ENCODE measurements at regions not wholly inside any gene's neighbourhood (a gene's known extent, or its start where the extent isn't known, plus 50 kb on each side); places are given as distances from the start of the nearest gene placed in this dataset.

- H3K4me3 ChIP-seq (ENCODE audit: low read depth, low read length) = no peak overlapping the region
- POLR2A ChIA-PET = no interaction called here
- CTCF ChIA-PET = interaction anchor here (0.7 kb wide), 1 partner anchor 283 kb away, joined by 4 read pairs; no protein-coding TSS in a partner anchor
Measured at GRCh38 chr10:100684688-100685235, 60.6 kb upstream of the PAX2 start.

GRCh38 chr10:100685331-100685730 is 60.1 kb upstream of the PAX2 start:
- CTCF ChIA-PET = no interaction called here
- no peak for TF ChIP-seq ZNF580 (tag by site-specific recombination; IDR thresholded peaks at IDR 0.05)
- no peak for TF ChIP-seq ZNF48 (tag by site-specific recombination; IDR thresholded peaks at IDR 0.05)
- 0 out of 2 replicates have a peak, but pooled peaks have one; percentile 32 for TF ChIP-seq SP7 (tag by site-specific recombination; IDR thresholded peaks at IDR 0.05)
- TF ChIP-seq ZNF223 (tag by site-specific recombination; IDR thresholded peaks at IDR 0.05) = peak; percentile 25; the same call in 1 of the 2 replicates
- TF ChIP-seq HOXD13 (CRISPR knock-in tag; IDR thresholded peaks at IDR 0.05; ENCODE audit: borderline replicate concordance) = no peak
- Histone ChIP-seq H3K4me1 (ENCODE audit: control insufficient read depth, insufficient read depth, low read length) (0 out of 2 replicates have a peak, but pooled peaks cover 5% of the 10 kb centered on the region), H3K9me3 (ENCODE audit: control insufficient read depth, insufficient read depth, low read depth, low read length) (no peaks in the 10 kb centered on the region), H3K4me3 (ENCODE audit: low read depth, low read length) (no peak overlapping the region), H3K36me3 (ENCODE audit: control insufficient read depth in 2 of 2, insufficient read depth in 1 of 2, low read length in 2 of 2) (no peaks in the 10 kb centered on the region), H3K27ac (ENCODE audit: extremely low read depth, low read depth, low read length) (no peak overlapping the region)
- POLR2A ChIA-PET = no interaction called here

More at GRCh38 chr10:100684688-100685235, 60.6 kb upstream of the PAX2 start:
- TF ChIP-seq ZNF121 (tag by site-specific recombination; IDR thresholded peaks at IDR 0.05) (no peak), PRDM1 (tag by site-specific recombination; IDR thresholded peaks at IDR 0.05) (peak; percentile 95), ZNF366 (tag by site-specific recombination; conservative IDR thresholded peaks at IDR 0.05) (peak; percentile 56; the same call in 1 of the 2 replicates), ZNF645 (tag by site-specific recombination; IDR thresholded peaks at IDR 0.05) (0 out of 2 replicates have a peak, but pooled peaks have one; percentile 26)
- H3K36me3 ChIP-seq (ENCODE audit: control insufficient read depth in 2 of 2, insufficient read depth in 1 of 2, low read length in 2 of 2) = no peaks in the 10 kb centered on the region
- no peaks in the 10 kb centered on the region for H3K9me3 ChIP-seq (ENCODE audit: control insufficient read depth, insufficient read depth, low read depth, low read length)
- H3K27ac ChIP-seq (ENCODE audit: extremely low read depth, low read depth, low read length) = no peak overlapping the region
- 0 out of 2 replicates have a peak, but pooled peaks cover 5% of the 10 kb centered on the region for H3K4me1 ChIP-seq (ENCODE audit: control insufficient read depth, insufficient read depth, low read length)

GRCh38 chr10:100687143-100688003 is 58.0 kb upstream of the PAX2 start:
- H3K27ac ChIP-seq (ENCODE audit: extremely low read depth, low read depth, low read length) = no peak overlapping the region
- no peaks in the 10 kb centered on the region for H3K9me3 ChIP-seq (ENCODE audit: control insufficient read depth, insufficient read depth, low read depth, low read length)
- ChIA-PET CTCF (interaction anchor here (0.7 kb wide), 1 partner anchor 10 kb away, joined by 3 read pairs; no protein-coding TSS in a partner anchor), POLR2A (no interaction called here)
- no peaks in the 10 kb centered on the region for H3K36me3 ChIP-seq (ENCODE audit: control insufficient read depth in 2 of 2, insufficient read depth in 1 of 2, low read length in 2 of 2)
- no peak overlapping the region for H3K4me3 ChIP-seq (ENCODE audit: low read depth, low read length)
- 0 out of 2 replicates have a peak, but pooled peaks cover 2% of the 10 kb centered on the region for H3K4me1 ChIP-seq (ENCODE audit: control insufficient read depth, insufficient read depth, low read length)
- 0 out of 2 replicates have a peak, but pooled peaks have one; percentile 21 for TF ChIP-seq ZBTB11 (tag by site-specific recombination; conservative IDR thresholded peaks at IDR 0.05; ENCODE audit: low read depth)
- TF ChIP-seq ZNF510 (tag by site-specific recombination; IDR thresholded peaks at IDR 0.05; ENCODE audit: insufficient replicate concordance) = no peak
- no peak for TF ChIP-seq HOXC10 (CRISPR knock-in tag; IDR thresholded peaks at IDR 0.05)
- TF ChIP-seq INSM2 (tag by site-specific recombination; IDR thresholded peaks at IDR 0.05) = no peak
- no peak for TF ChIP-seq HOXA7 (CRISPR knock-in tag; IDR thresholded peaks at IDR 0.05; ENCODE audit: borderline replicate concordance)
- no peak for TF ChIP-seq ZNF10 (tag by site-specific recombination; IDR thresholded peaks at IDR 0.05)
- no peak for TF ChIP-seq REPIN1 (tag by site-specific recombination; IDR thresholded peaks at IDR 0.05; ENCODE audit: low read depth)
- TF ChIP-seq ZNF335 (tag by site-specific recombination; conservative IDR thresholded peaks at IDR 0.05) = peak; percentile 21

All from HEK293 (cell line).